HCT116 (cell line): ENCODE measurements at regions not wholly inside any gene's neighbourhood (a gene's known extent, or its start where the extent isn't known, plus 50 kb on each side); places are given as distances from the start of the nearest gene placed in this dataset.

Source experiments
- ATAC-seq: fragments of 200-7000 bp; cut with Tn5 transposase; 2 replicates; pipeline ENCODE4 v1.9.1; 2020; ENCODE audit warnings: mild to moderate bottlenecking, moderate library complexity
- BruUV-seq: library from RNA; stranded (reverse); fragments of 400-500 nt; replicated peaks from 2 replicates; lab custom pipeline; 2021; lab: Mats Ljungman, UMichigan
- CTCF ChIA-PET: fragments of 300-600 bp; sonication (Branson Sonifier 250); formaldehyde crosslinking; loops from one replicate; lab custom pipeline; 2021; ENCODE audit warnings: antibody characterized with exemption; lab: Charles Lee
- POLR2A ChIA-PET: fragments of 300-600, 350-600 bp; sonication (Branson Sonifier 250); formaldehyde crosslinking; loops from one replicate; lab custom pipeline; 2021; ENCODE audit warnings: antibody characterized with exemption; lab: Charles Lee
- RAD21 ChIA-PET, 2 experiments: fragments of 300-600 bp; sonication (Branson Sonifier 250); formaldehyde crosslinking; loops; one replicate each; lab custom pipeline; 2023; ENCODE audit warnings: low total read pairs in 2 of 2; ENCODE audit not compliant: uncharacterized antibody in 2 of 2, unreplicated experiment in 2 of 2, low non-redundant PET in 1 of 2; lab: Charles Lee
- DNase-seq: peaks from one replicate; pipeline ENCODE4 v3.0.0-alpha.2; 2010; ENCODE audit warnings: low read depth, low spot score
- H2AFZ ChIP-seq: fragments of 200-600 bp; shearing (Covaris generic), sonication (generic); 2 replicates; pipeline ENCODE4 v1.6.1; 2017; ENCODE audit warnings: low read depth, mixed run types, mixed read lengths, antibody characterized with exemption, low read length; ENCODE audit not compliant: poor library complexity, severe bottlenecking
- H3K27ac ChIP-seq: 2 replicates; pipeline ENCODE4 v1.5.1; 2012; ENCODE audit warnings: low read depth, low read length
- H3K27me3 ChIP-seq: fragments of 200-600 bp; sonication (generic); 2 replicates; pipeline ENCODE4 v1.6.1; 2016; ENCODE audit warnings: mixed run types, low read length, mixed read lengths; ENCODE audit not compliant: insufficient read depth
- H3K36me3 ChIP-seq, 2 experiments: fragments of 200-500 bp in 1 of 2; fragments of 200-600 bp in 1 of 2; sonication (Bioruptor generic) in 1 of 2; sonication (generic) in 1 of 2; 2 replicates each; pipeline versions ENCODE4 v1.5.1 to v1.6.1; 2014 to 2016; ENCODE audit warnings: low read length in 2 of 2, inconsistent platforms in 1 of 2, mixed read lengths in 1 of 2, mixed run types in 1 of 2; ENCODE audit not compliant: insufficient read depth in 2 of 2, control insufficient read depth in 1 of 2
- H3K4me1 ChIP-seq, 2 experiments: fragments of 200-600 bp in 1 of 2; sonication (generic) in 1 of 2; 2 replicates each; pipeline versions ENCODE4 v1.5.1 to v1.6.1; 2012 to 2017; ENCODE audit warnings: low read length in 2 of 2, inconsistent platforms in 1 of 2, mild to moderate bottlenecking in 1 of 2, mixed read lengths in 1 of 2, mixed run types in 1 of 2, moderate library complexity in 1 of 2; ENCODE audit not compliant: insufficient read depth in 2 of 2, control insufficient read depth in 1 of 2
- H3K4me2 ChIP-seq: fragments of 200-600 bp; sonication (generic); 2 replicates; pipeline ENCODE4 v1.6.1; 2017; ENCODE audit warnings: mixed run types, low read length, mixed read lengths
- H3K4me3 ChIP-seq, 2 experiments: fragments of 200-600 bp in 1 of 2; sonication (generic) in 1 of 2; replicated peaks in 1 of 2; 2 replicates each; pipeline ENCODE4 v1.5.1; 2011 to 2016; ENCODE audit warnings: low read length in 2 of 2, control low read depth in 1 of 2, low read depth in 1 of 2, mild to moderate bottlenecking in 1 of 2, mixed read lengths in 1 of 2, mixed run types in 1 of 2
- H3K79me2 ChIP-seq: fragments of 200-600 bp; sonication (generic); 2 replicates; pipeline ENCODE4 v1.6.1; 2017; ENCODE audit warnings: mild to moderate bottlenecking, mixed run types, low read length, moderate library complexity, mixed read lengths; ENCODE audit not compliant: insufficient read depth
- H3K9ac ChIP-seq: fragments of 200-600 bp; sonication (generic); 2 replicates; pipeline ENCODE4 v1.6.1; 2016; ENCODE audit warnings: low read length, mixed read lengths
- H3K9me2 ChIP-seq: fragments of 200-600 bp; sonication (generic), shearing (Covaris generic); 2 replicates; pipeline ENCODE4 v1.6.1; 2017; ENCODE audit warnings: mixed run types, mild to moderate bottlenecking, moderate library complexity; ENCODE audit not compliant: insufficient read depth
- H3K9me3 ChIP-seq, 2 experiments: fragments of 200-500 bp in 1 of 2; fragments of 200-600 bp in 1 of 2; sonication (Bioruptor generic) in 1 of 2; sonication (generic) in 1 of 2; 2 replicates each; pipeline ENCODE4 v1.6.1; 2014 to 2017; ENCODE audit warnings: low read length in 2 of 2, mixed read lengths in 2 of 2, inconsistent platforms in 1 of 2, low read depth in 1 of 2, mild to moderate bottlenecking in 1 of 2, mixed run types in 1 of 2, moderate library complexity in 1 of 2; ENCODE audit not compliant: control insufficient read depth in 1 of 2, insufficient read depth in 1 of 2
- H4K20me1 ChIP-seq: fragments of 200-600 bp; sonication (generic), shearing (Covaris generic); 2 replicates; pipeline ENCODE4 v1.6.1; 2017; ENCODE audit warnings: mixed run types, mild to moderate bottlenecking, moderate library complexity; ENCODE audit not compliant: insufficient read depth
- CEBPB ChIP-seq: IDR thresholded peaks from 2 replicates; pipeline ENCODE4 v1.6.1; 2012; ENCODE audit warnings: low read depth
- CTCF ChIP-seq, 3 experiments: fragments of 200-600 bp in 1 of 3; sonication (generic) in 1 of 3; IDR thresholded peaks in 2 of 3; conservative IDR thresholded peaks in 1 of 3; 2 replicates each; pipeline ENCODE4 v1.5.1; 2012 to 2017; ENCODE audit warnings: low read depth in 2 of 3, low read length in 2 of 3, antibody characterized with exemption in 1 of 3, borderline replicate concordance in 1 of 3, control low read depth in 1 of 3, mild to moderate bottlenecking in 1 of 3, mixed read lengths in 1 of 3, mixed run types in 1 of 3, moderate library complexity in 1 of 3; ENCODE audit not compliant: insufficient read depth in 1 of 3
- ELF1 ChIP-seq: IDR thresholded peaks from 2 replicates; pipeline ENCODE4 v1.6.1; 2012; ENCODE audit warnings: low read depth, borderline replicate concordance
- EZH2phosphoT487 ChIP-seq: fragments of 200-600 bp; IDR thresholded peaks from 2 replicates; pipeline ENCODE4 v1.6.1; 2018; ENCODE audit warnings: antibody characterized with exemption, borderline replicate concordance
- FOSL1 ChIP-seq: IDR thresholded peaks from 2 replicates; pipeline ENCODE4 v1.6.1; 2012; ENCODE audit warnings: low read depth
- JUND ChIP-seq: IDR thresholded peaks from 2 replicates; pipeline ENCODE4 v1.6.1; 2012
- POLR2A ChIP-seq: IDR thresholded peaks from 2 replicates; pipeline ENCODE4 v1.7.0; 2011; ENCODE audit warnings: borderline replicate concordance; ENCODE audit not compliant: insufficient read depth, insufficient read length; ENCODE audit errors: extremely low read depth
- POLR2AphosphoS5 ChIP-seq: IDR thresholded peaks from 2 replicates; pipeline ENCODE4 v1.6.1; 2011; ENCODE audit warnings: mild to moderate bottlenecking, low read depth, low read length, moderate library complexity
- RAD21 ChIP-seq: IDR thresholded peaks from 2 replicates; pipeline ENCODE4 v1.6.1; 2012; ENCODE audit warnings: low read depth, mild to moderate bottlenecking
- SIN3A ChIP-seq: IDR thresholded peaks from 2 replicates; pipeline ENCODE4 v1.6.1; 2012; ENCODE audit warnings: low read depth
- TCF7L2 ChIP-seq: IDR thresholded peaks from 2 replicates; pipeline ENCODE4 v1.7.0; 2011; ENCODE audit warnings: borderline replicate concordance, inconsistent platforms; ENCODE audit not compliant: insufficient read depth, insufficient read length; ENCODE audit errors: extremely low read depth
- ZNF274 ChIP-seq: fragments of 200-500 bp; sonication (Bioruptor generic); IDR thresholded peaks from 2 replicates; pipeline ENCODE4 v1.6.1; 2014; ENCODE audit warnings: mild to moderate bottlenecking, low read depth, low read length, inconsistent platforms
- intact Hi-C: fragments of 100-400 bp; cut with micrococcal nuclease; formaldehyde crosslinking; loops from 2 replicates; pipeline ENCODE4 v1.10.0; 2022
- TF ChIP-seq, protein P1 (sequence below): IDR thresholded peaks from 2 replicates; pipeline ENCODE4 v1.6.1; 2012

DNA sequence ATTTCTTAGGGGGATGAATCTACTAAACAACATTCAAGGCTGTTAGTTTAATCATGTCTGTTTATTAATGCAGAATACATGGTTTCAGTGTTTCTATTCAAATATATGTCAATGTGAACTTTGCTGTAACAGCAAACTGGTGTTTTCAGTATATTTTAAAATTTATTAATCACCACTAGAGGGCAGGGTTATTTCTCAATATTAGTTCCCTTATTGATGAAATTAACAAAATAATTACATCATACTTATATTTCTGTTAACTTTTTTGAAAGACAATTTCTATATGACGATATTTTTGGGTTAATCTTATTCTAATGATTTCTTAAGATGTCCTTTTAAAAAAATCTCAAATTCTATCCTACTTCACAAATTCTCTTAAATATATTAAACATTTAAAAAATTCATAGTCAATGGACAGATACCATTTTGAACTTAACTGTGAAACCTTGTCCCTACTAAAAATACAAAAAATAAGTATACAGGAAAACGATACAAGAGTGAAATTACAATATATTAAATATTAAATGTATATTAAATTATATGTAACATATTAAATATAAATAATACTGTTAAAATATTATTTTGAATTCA, 1034.1 kb upstream of the PRMT6 start:
- no peaks in the 10 kb centered on the region for H3K4me1 ChIP-seq
- TF ChIP-seq POLR2AphosphoS5 (no peak), EZH2phosphoT487 (no peak), CTCF (IDR thresholded peaks at IDR 0.05 in 2 of 3, conservative IDR thresholded peaks at IDR 0.05 in 1 of 3; ENCODE audit: borderline replicate concordance in 1 of 3, insufficient read depth in 1 of 3, low read depth in 2 of 3, low read length in 2 of 3) (peak in 2 of 3 experiments; percentile 5 to 40; a peak in 2 of 6 replicates)
- H3K36me3 ChIP-seq = no peaks in the 10 kb centered on the region
- CTCF ChIA-PET = no interaction called here
- H3K79me2 ChIP-seq = no peaks in the 10 kb centered on the region
- H3K9me3 ChIP-seq = peaks cover 3% of the 10 kb centered on the region in 2 experiments; a peak in 2 of 4 replicates
- H3K9me2 ChIP-seq = no peaks in the 10 kb centered on the region
- H3K4me3 ChIP-seq = no peak overlapping the region
- no peak overlapping the region for H3K27ac ChIP-seq
- intact Hi-C loops = no loop called here
- POLR2A ChIA-PET = no interaction called here
- H3K9ac ChIP-seq = no peak overlapping the region
- H4K20me1 ChIP-seq = no peaks in the 10 kb centered on the region
- no peaks in the 10 kb centered on the region for H3K27me3 ChIP-seq
- DNase-seq (no peak), ATAC-seq (no peak)
- no peak overlapping the region for H2AFZ ChIP-seq
- no peak overlapping the region for H3K4me2 ChIP-seq
- BruUV-seq = no TSS peak
- RAD21 ChIA-PET = no interaction called here

- Histone ChIP-seq H3K9me3 (peaks cover 0 to 3% of the 10 kb centered on the region in 2 experiments; a peak in 1 of 4 replicates), H3K4me1 (no peaks in the 10 kb centered on the region), H3K27me3 (no peaks in the 10 kb centered on the region), H3K79me2 (no peaks in the 10 kb centered on the region), H3K9ac (no peak overlapping the region), H3K27ac (no peak overlapping the region), H4K20me1 (no peaks in the 10 kb centered on the region), H3K4me3 (no peak overlapping the region), H3K9me2 (no peaks in the 10 kb centered on the region), H2AFZ (no peak overlapping the region), H3K36me3 (no peaks in the 10 kb centered on the region), H3K4me2 (no peak overlapping the region)
- ChIA-PET CTCF (no interaction called here), POLR2A (no interaction called here), RAD21 (no interaction called here)
- intact Hi-C loops = no loop called here
- TF ChIP-seq, protein P1, sequence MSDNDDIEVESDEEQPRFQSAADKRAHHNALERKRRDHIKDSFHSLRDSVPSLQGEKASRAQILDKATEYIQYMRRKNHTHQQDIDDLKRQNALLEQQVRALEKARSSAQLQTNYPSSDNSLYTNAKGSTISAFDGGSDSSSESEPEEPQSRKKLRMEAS = no peak
- TF ChIP-seq JUND (no peak), POLR2AphosphoS5 (no peak), CEBPB (no peak), ZNF274 (no peak), POLR2A (no peak), SIN3A (no peak), FOSL1 (no peak), RAD21 (no peak), EZH2phosphoT487 (no peak), ELF1 (no peak), TCF7L2 (no peak)
- DNase-seq (no peak), ATAC-seq (no peak)
- no TSS peak for BruUV-seq
Measured at GRCh38 chr1:106027871-106028270, 1028.6 kb upstream of the PRMT6 start.
